Effector memory CD8-positive, alpha-beta T cell (primary cell): ENCODE measurements at regions not wholly inside any gene's neighbourhood (a gene's known extent, or its start where the extent isn't known, plus 50 kb on each side); places are given as distances from the start of the nearest gene placed in this dataset.
"Not testable (repeated sequence)": the region's sequence is repeated elsewhere in the genome, so short reads cannot be mapped to it uniquely, and the experiment has no call there.

ENCODE experiments used
- ATAC-seq: fragments of 150-1000 bp; cut with Tn5 transposase; replicated peaks from 2 replicates; pipeline ENCODE4 v1.10.0; 2021; ENCODE audit warnings: mild to moderate bottlenecking, moderate library complexity
- DNase-seq, 3 experiments: peaks; one replicate each; pipeline ENCODE4 v3.0.0; 2021
- H3K27ac Mint-ChIP-seq, 2 donors: one replicate each; pipeline ENCODE4 v1.8.0; 2022; ENCODE audit warnings: mild to moderate bottlenecking in 2 of 2, mixed read lengths in 2 of 2, moderate library complexity in 2 of 2
- H3K27me3 Mint-ChIP-seq, 2 donors: one replicate each; pipeline ENCODE4 v1.8.0; 2022; ENCODE audit warnings: mixed read lengths in 2 of 2
- H3K36me3 Mint-ChIP-seq: one replicate; pipeline ENCODE4 v1.8.0; 2022; ENCODE audit warnings: mild to moderate bottlenecking, moderate library complexity, mixed read lengths; ENCODE audit not compliant: insufficient read depth
- H3K4me1 Mint-ChIP-seq, 2 donors: one replicate each; pipeline ENCODE4 v1.8.0; 2022; ENCODE audit warnings: low read depth in 2 of 2, mixed read lengths in 2 of 2
- H3K4me3 Mint-ChIP-seq, 2 donors: one replicate each; pipeline ENCODE4 v1.8.0; 2022; ENCODE audit warnings: mild to moderate bottlenecking in 2 of 2, mixed read lengths in 2 of 2, moderate library complexity in 2 of 2
- H3K9me3 Mint-ChIP-seq, 2 donors: one replicate each; pipeline ENCODE4 v1.8.0; 2022; ENCODE audit warnings: mixed read lengths in 2 of 2

GRCh38 chr11:134944131-134944530, 532.1 kb upstream of the B3GAT1 start:
- H3K9me3 Mint-ChIP-seq: no peaks in the 10 kb centered on the region
- H3K27me3 Mint-ChIP-seq: peaks cover 30 to 55% of the 10 kb centered on the region in 2 donors
- DNase-seq (no peak), ATAC-seq (no peak)
- H3K4me3 Mint-ChIP-seq: no peak overlapping the region
- no peaks in the 10 kb centered on the region for H3K4me1 Mint-ChIP-seq
- no peaks in the 10 kb centered on the region for H3K36me3 Mint-ChIP-seq
- H3K27ac Mint-ChIP-seq: no peak overlapping the region

GRCh38 chr11:134943544-134943943, 531.5 kb upstream of the B3GAT1 start:
- H3K4me3 Mint-ChIP-seq: no peak overlapping the region
- peaks cover 27 to 61% of the 10 kb centered on the region in 2 donors for H3K27me3 Mint-ChIP-seq
- H3K27ac Mint-ChIP-seq: no peak overlapping the region
- H3K4me1 Mint-ChIP-seq: no peaks in the 10 kb centered on the region
- no peaks in the 10 kb centered on the region for H3K9me3 Mint-ChIP-seq
- DNase-seq: no peak
- no peak for ATAC-seq
- H3K36me3 Mint-ChIP-seq: no peaks in the 10 kb centered on the region

- Mint-ChIP-seq H3K27ac (no peak overlapping the region), H3K27me3 (peaks cover 25 to 67% of the 10 kb centered on the region in 2 donors)
- no peak for DNase-seq
Measured at GRCh38 chr11:134942681-134943080, 530.6 kb upstream of the B3GAT1 start.

GRCh38 chr11:134941936-134942600, 530.0 kb upstream of the B3GAT1 start:
- H3K4me3 Mint-ChIP-seq, H3K4me1 Mint-ChIP-seq, H3K9me3 Mint-ChIP-seq, H3K27ac Mint-ChIP-seq, ATAC-seq, H3K36me3 Mint-ChIP-seq, DNase-seq: not testable (repeated sequence)
- peaks cover 25 to 67% of the 10 kb centered on the region in 2 donors for H3K27me3 Mint-ChIP-seq

More at GRCh38 chr11:134942681-134943080, 530.6 kb upstream of the B3GAT1 start:
- no peak for ATAC-seq
- Mint-ChIP-seq H3K36me3 (no peaks in the 10 kb centered on the region), H3K4me3 (no peak overlapping the region), H3K4me1 (no peaks in the 10 kb centered on the region), H3K9me3 (no peaks in the 10 kb centered on the region)

GRCh38 chr11:134941326-134941725, 529.3 kb upstream of the B3GAT1 start:
- H3K36me3 Mint-ChIP-seq: no peaks in the 10 kb centered on the region
- DNase-seq (no peak), ATAC-seq (no peak)
- peaks cover 25 to 70% of the 10 kb centered on the region in 2 donors for H3K27me3 Mint-ChIP-seq
- H3K4me1 Mint-ChIP-seq: no peaks in the 10 kb centered on the region
- no peaks in the 10 kb centered on the region for H3K9me3 Mint-ChIP-seq
- no peak overlapping the region for H3K27ac Mint-ChIP-seq
- no peak overlapping the region for H3K4me3 Mint-ChIP-seq

- DNase-seq: no peak
- no peak for ATAC-seq
- no peak overlapping the region for H3K27ac Mint-ChIP-seq
- no peaks in the 10 kb centered on the region for H3K36me3 Mint-ChIP-seq
- H3K4me1 Mint-ChIP-seq: no peaks in the 10 kb centered on the region
- H3K27me3 Mint-ChIP-seq: peaks cover 25 to 77% of the 10 kb centered on the region in 2 donors
- H3K9me3 Mint-ChIP-seq: no peaks in the 10 kb centered on the region
- H3K4me3 Mint-ChIP-seq: no peak overlapping the region
Measured at GRCh38 chr11:134940441-134941126, 528.5 kb upstream of the B3GAT1 start.

- DNase-seq: no peak
- H3K27me3 Mint-ChIP-seq: peaks cover 26 to 81% of the 10 kb centered on the region in 2 donors
- no peak overlapping the region for H3K27ac Mint-ChIP-seq
Measured at GRCh38 chr11:134939905-134940304, 527.9 kb upstream of the B3GAT1 start.

GRCh38 chr11:134939031-134939430, 527.0 kb upstream of the B3GAT1 start:
- Mint-ChIP-seq H3K27ac (no peak overlapping the region), H3K36me3 (no peaks in the 10 kb centered on the region), H3K4me3 (no peak overlapping the region), H3K9me3 (no peaks in the 10 kb centered on the region), H3K27me3 (peaks cover 21 to 76% of the 10 kb centered on the region in 2 donors), H3K4me1 (no peaks in the 10 kb centered on the region)
- ATAC-seq (no peak), DNase-seq (no peak)

More at GRCh38 chr11:134939905-134940304, 527.9 kb upstream of the B3GAT1 start:
- H3K4me1 Mint-ChIP-seq: no peaks in the 10 kb centered on the region
- no peaks in the 10 kb centered on the region for H3K9me3 Mint-ChIP-seq
- H3K36me3 Mint-ChIP-seq: no peaks in the 10 kb centered on the region
- no peak for ATAC-seq
- H3K4me3 Mint-ChIP-seq: no peak overlapping the region

- Mint-ChIP-seq H3K27ac (no peak overlapping the region), H3K4me1 (no peaks in the 10 kb centered on the region)
- DNase-seq: no peak
Measured at GRCh38 chr11:134938212-134938611, 526.2 kb upstream of the B3GAT1 start.

GRCh38 chr11:134937193-134937592, 525.2 kb upstream of the B3GAT1 start:
- not testable (repeated sequence) for H3K4me3 Mint-ChIP-seq, ATAC-seq, DNase-seq, H3K4me1 Mint-ChIP-seq, H3K36me3 Mint-ChIP-seq, H3K27ac Mint-ChIP-seq, H3K9me3 Mint-ChIP-seq
- peaks cover 25 to 72% of the 10 kb centered on the region in 2 donors for H3K27me3 Mint-ChIP-seq

More at GRCh38 chr11:134938212-134938611, 526.2 kb upstream of the B3GAT1 start:
- Mint-ChIP-seq H3K27me3 (peaks cover 20 to 72% of the 10 kb centered on the region in 2 donors), H3K9me3 (no peaks in the 10 kb centered on the region), H3K4me3 (no peak overlapping the region), H3K36me3 (no peaks in the 10 kb centered on the region)
- ATAC-seq: no peak

GRCh38 chr11:134932761-134933160, 520.7 kb upstream of the B3GAT1 start:
- peaks cover 41 to 57% of the 10 kb centered on the region in 2 donors for H3K27me3 Mint-ChIP-seq
- ATAC-seq (no peak), DNase-seq (no peak)
- H3K4me1 Mint-ChIP-seq: no peaks in the 10 kb centered on the region
- no peak overlapping the region for H3K4me3 Mint-ChIP-seq
- no peak overlapping the region for H3K27ac Mint-ChIP-seq
- no peaks in the 10 kb centered on the region for H3K36me3 Mint-ChIP-seq
- H3K9me3 Mint-ChIP-seq: peaks cover 4 to 7% of the 10 kb centered on the region in 2 donors

GRCh38 chr11:134925432-134925831, 513.4 kb upstream of the B3GAT1 start:
- H3K27me3 Mint-ChIP-seq: peaks cover 22 to 35% of the 10 kb centered on the region in 2 donors
- H3K36me3 Mint-ChIP-seq: no peaks in the 10 kb centered on the region
- H3K9me3 Mint-ChIP-seq: peaks cover 6 to 8% of the 10 kb centered on the region in 2 donors
- ATAC-seq (no peak), DNase-seq (no peak)
- H3K27ac Mint-ChIP-seq: no peak overlapping the region
- H3K4me3 Mint-ChIP-seq: no peak overlapping the region
- H3K4me1 Mint-ChIP-seq: no peaks in the 10 kb centered on the region

- DNase-seq: no peak
- Mint-ChIP-seq H3K4me3 (no peak overlapping the region), H3K9me3 (peaks cover 0 to 5% of the 10 kb centered on the region in 2 donors), H3K27ac (no peak overlapping the region), H3K27me3 (peaks cover 35 to 49% of the 10 kb centered on the region in 2 donors), H3K36me3 (no peaks in the 10 kb centered on the region), H3K4me1 (no peaks in the 10 kb centered on the region)
- ATAC-seq: no peak
Measured at GRCh38 chr11:134923441-134923840, 511.4 kb upstream of the B3GAT1 start.

GRCh38 chr11:134921938-134922337, 509.9 kb upstream of the B3GAT1 start:
- H3K4me1 Mint-ChIP-seq: no peaks in the 10 kb centered on the region
- no peak overlapping the region for H3K4me3 Mint-ChIP-seq
- H3K27ac Mint-ChIP-seq: no peak overlapping the region
- H3K9me3 Mint-ChIP-seq: peaks cover 0 to 2% of the 10 kb centered on the region in 2 donors
- no peaks in the 10 kb centered on the region for H3K36me3 Mint-ChIP-seq
- ATAC-seq: no peak
- no peak for DNase-seq
- peaks cover 35 to 49% of the 10 kb centered on the region in 2 donors for H3K27me3 Mint-ChIP-seq
